CD14-positive monocyte (primary cell): ENCODE measurements at regions not wholly inside any gene's neighbourhood (a gene's known extent, or its start where the extent isn't known, plus 50 kb on each side); places are given as distances from the start of the nearest gene placed in this dataset.

Experiments
- DNase-seq, 3 donors: peaks; one replicate each; pipeline ENCODE4 v3.0.0-alpha.2; 2011 to 2022
- H2AFZ ChIP-seq: 2 replicates; pipeline ENCODE4 v1.6.0; 2012; ENCODE audit warnings: mild to moderate bottlenecking, low read depth, low read length, inconsistent platforms; ENCODE audit not compliant: insufficient read depth, poor library complexity, severe bottlenecking
- H3K27ac ChIP-seq, 2 donors: 1 replicate in 1 of 2; 2 replicates in 1 of 2; pipeline ENCODE4 v1.5.1; 2012 to 2013; ENCODE audit warnings: low read length in 2 of 2, control low read depth in 1 of 2, inconsistent platforms in 1 of 2, low read depth in 1 of 2, mild to moderate bottlenecking in 1 of 2
- H3K27me3 ChIP-seq, 2 donors: one replicate each; pipeline versions ENCODE4 v1.6.0 to v1.6.1; 2011 to 2013; ENCODE audit warnings: low read length in 2 of 2; ENCODE audit not compliant: control insufficient read depth in 2 of 2, insufficient read depth in 2 of 2
- H3K36me3 ChIP-seq, 2 donors: replicated peaks in 1 of 2; 1 replicate in 1 of 2; 2 replicates in 1 of 2; pipeline versions ENCODE4 v1.5.1 to v1.6.1; 2012 to 2013; ENCODE audit warnings: low read length in 2 of 2, control low read depth in 1 of 2, inconsistent platforms in 1 of 2, mild to moderate bottlenecking in 1 of 2; ENCODE audit not compliant: insufficient read depth in 2 of 2, control insufficient read depth in 1 of 2
- H3K4me1 ChIP-seq, 2 donors: 1 replicate in 1 of 2; 2 replicates in 1 of 2; pipeline versions ENCODE4 v1.5.1 to v1.6.1; 2012 to 2013; ENCODE audit warnings: low read length in 2 of 2, control low read depth in 1 of 2, inconsistent platforms in 1 of 2, mild to moderate bottlenecking in 1 of 2, moderate library complexity in 1 of 2; ENCODE audit not compliant: insufficient read depth in 2 of 2, control insufficient read depth in 1 of 2
- H3K4me2 ChIP-seq: replicated peaks from 2 replicates; pipeline ENCODE3; 2012; ENCODE audit warnings: low read length, moderate library complexity, mild to moderate bottlenecking; ENCODE audit not compliant: poor library complexity, severe bottlenecking; ENCODE audit errors: extremely low read depth
- H3K4me3 ChIP-seq, 3 experiments: fragments of 200-600 bp in 1 of 3; sonication (generic) in 1 of 3; replicated peaks in 1 of 3; 1 replicate in 2 of 3; 2 replicates in 1 of 3; pipeline ENCODE4 v1.5.1; 2011 to 2013; ENCODE audit warnings: low read length in 3 of 3, mild to moderate bottlenecking in 3 of 3, control low read depth in 2 of 3, low read depth in 2 of 3, inconsistent platforms in 1 of 3, moderate library complexity in 1 of 3
- H3K79me2 ChIP-seq: 2 replicates; pipeline ENCODE4 v1.6.0; 2012; ENCODE audit warnings: mild to moderate bottlenecking, control low read depth, inconsistent platforms, low read length, moderate library complexity; ENCODE audit not compliant: insufficient read depth
- H3K9ac ChIP-seq: 2 replicates; pipeline ENCODE4 v1.6.0; 2017; ENCODE audit warnings: low read length, mild to moderate bottlenecking; ENCODE audit not compliant: insufficient read depth, poor library complexity, severe bottlenecking
- H3K9me3 ChIP-seq, 2 donors: replicated peaks in 1 of 2; 1 replicate in 1 of 2; 2 replicates in 1 of 2; pipeline versions ENCODE4 v1.5.1 to v1.6.1; 2012 to 2013; ENCODE audit warnings: low read length in 2 of 2, control low read depth in 1 of 2; ENCODE audit not compliant: control insufficient read depth in 1 of 2, insufficient read depth in 1 of 2
- H4K20me1 ChIP-seq: 2 replicates; pipeline ENCODE4 v1.6.0; 2012; ENCODE audit warnings: mild to moderate bottlenecking, low read length, control low read depth, moderate library complexity; ENCODE audit not compliant: insufficient read depth
- H3K27ac Mint-ChIP-seq, 7 donors: one replicate each; pipeline ENCODE4 v1.8.0; 2020; ENCODE audit warnings: mild to moderate bottlenecking in 7 of 7, mixed read lengths in 7 of 7, moderate library complexity in 6 of 7, inconsistent platforms in 2 of 7
- H3K27me3 Mint-ChIP-seq, 3 donors: one replicate each; pipeline ENCODE4 v1.8.0; 2021 to 2022; ENCODE audit warnings: low read depth in 3 of 3, mild to moderate bottlenecking in 3 of 3, mixed read lengths in 3 of 3, moderate library complexity in 3 of 3, inconsistent platforms in 1 of 3
- H3K36me3 Mint-ChIP-seq, 2 donors: one replicate each; pipeline ENCODE4 v1.8.0; 2020; ENCODE audit warnings: mixed read lengths in 2 of 2, inconsistent platforms in 1 of 2, mild to moderate bottlenecking in 1 of 2
- H3K4me1 Mint-ChIP-seq: one replicate; pipeline ENCODE4 v1.8.0; 2020; ENCODE audit warnings: mild to moderate bottlenecking, mixed read lengths
- H3K4me3 Mint-ChIP-seq, 2 donors: one replicate each; pipeline ENCODE4 v1.8.0; 2020; ENCODE audit warnings: mild to moderate bottlenecking in 2 of 2, mixed read lengths in 2 of 2, moderate library complexity in 1 of 2
- H3K9me3 Mint-ChIP-seq, 7 donors: one replicate each; pipeline ENCODE4 v1.8.0; 2020 to 2022; ENCODE audit warnings: mixed read lengths in 7 of 7, mild to moderate bottlenecking in 6 of 7, moderate library complexity in 6 of 7, inconsistent platforms in 2 of 7
- CTCF ChIP-seq: fragments of 200-600 bp; IDR thresholded peaks from one replicate; pipeline ENCODE4 v1.8.0; 2022; ENCODE audit warnings: antibody characterized with exemption, mild to moderate bottlenecking
- WGBS: methylation state at CpG from one replicate; pipeline ENCODE4 v1.1.5; 2013; ENCODE audit warnings: missing lambda C conversion rate; ENCODE audit not compliant: insufficient coverage; 5-methylcytosine and 5-hydroxymethylcytosine counted together
- intact Hi-C, 2 donors: fragments of 100-400 bp; cut with micrococcal nuclease; formaldehyde crosslinking; loops; one replicate each; pipeline versions ENCODE4 v1.15.0 to v1.15.1; 2023

GRCh38 chr21:16239659-16240265, 510.0 kb downstream of the USP25 start:
- Histone ChIP-seq H3K79me2 (no peaks in the 10 kb centered on the region), H3K9me3 (no peaks in the 10 kb centered on the region), H3K27me3 (no peaks in the 10 kb centered on the region), H3K27ac (no peak overlapping the region), H2AFZ (no peak overlapping the region), H3K4me2 (no peak overlapping the region), H3K36me3 (no peaks in the 10 kb centered on the region), H3K9ac (no peak overlapping the region), H3K4me3 (no peak overlapping the region), H4K20me1 (no peaks in the 10 kb centered on the region), H3K4me1 (peaks cover 0 to 2% of the 10 kb centered on the region in 2 donors)
- Mint-ChIP-seq H3K36me3 (no peaks in the 10 kb centered on the region), H3K9me3 (no peaks in the 10 kb centered on the region), H3K4me3 (no peak overlapping the region), H3K4me1 (peaks cover 7% of the 10 kb centered on the region), H3K27ac (no peak overlapping the region), H3K27me3 (no peaks in the 10 kb centered on the region)
- WGBS, result 95% methylated on average over 4 of the region's 11 CpGs
- DNase-seq, result no peak
- intact Hi-C loops, result no loop called here
- no peak for TF ChIP-seq CTCF

- no CpG with 5 or more reads among the region's 2 CpGs for WGBS
- Histone ChIP-seq H3K79me2 (no peaks in the 10 kb centered on the region), H3K4me1 (peaks cover 0 to 2% of the 10 kb centered on the region in 2 donors), H3K9ac (no peak overlapping the region), H3K27ac (no peak overlapping the region), H4K20me1 (no peaks in the 10 kb centered on the region), H3K4me2 (no peak overlapping the region), H3K9me3 (no peaks in the 10 kb centered on the region), H3K27me3 (no peaks in the 10 kb centered on the region), H3K36me3 (no peaks in the 10 kb centered on the region), H2AFZ (no peak overlapping the region), H3K4me3 (no peak overlapping the region)
- no peak overlapping the region for H3K4me3 Mint-ChIP-seq
- TF ChIP-seq CTCF, result no peak
- peaks cover 0 to 1% (median 0%) of the 10 kb centered on the region in 7 donors for H3K9me3 Mint-ChIP-seq
- H3K27ac Mint-ChIP-seq, result no peak overlapping the region
- no peaks in the 10 kb centered on the region for H3K27me3 Mint-ChIP-seq
- DNase-seq, result no peak
- intact Hi-C loops, result no loop called here
- no peaks in the 10 kb centered on the region for H3K36me3 Mint-ChIP-seq
- peaks cover 7% of the 10 kb centered on the region for H3K4me1 Mint-ChIP-seq
Measured at GRCh38 chr21:16241016-16241415, 511.2 kb downstream of the USP25 start.
